ENCODE measurements at regions not wholly inside any gene's neighbourhood (a gene's known extent, or its start where the extent isn't known, plus 50 kb on each side); places are given as distances from the start of the nearest gene placed in this dataset.

- no peak for DNase-seq
Measured at GRCh38 chr1:91575909-91576519, 75.4 kb downstream of the CDC7 start.

DNA sequence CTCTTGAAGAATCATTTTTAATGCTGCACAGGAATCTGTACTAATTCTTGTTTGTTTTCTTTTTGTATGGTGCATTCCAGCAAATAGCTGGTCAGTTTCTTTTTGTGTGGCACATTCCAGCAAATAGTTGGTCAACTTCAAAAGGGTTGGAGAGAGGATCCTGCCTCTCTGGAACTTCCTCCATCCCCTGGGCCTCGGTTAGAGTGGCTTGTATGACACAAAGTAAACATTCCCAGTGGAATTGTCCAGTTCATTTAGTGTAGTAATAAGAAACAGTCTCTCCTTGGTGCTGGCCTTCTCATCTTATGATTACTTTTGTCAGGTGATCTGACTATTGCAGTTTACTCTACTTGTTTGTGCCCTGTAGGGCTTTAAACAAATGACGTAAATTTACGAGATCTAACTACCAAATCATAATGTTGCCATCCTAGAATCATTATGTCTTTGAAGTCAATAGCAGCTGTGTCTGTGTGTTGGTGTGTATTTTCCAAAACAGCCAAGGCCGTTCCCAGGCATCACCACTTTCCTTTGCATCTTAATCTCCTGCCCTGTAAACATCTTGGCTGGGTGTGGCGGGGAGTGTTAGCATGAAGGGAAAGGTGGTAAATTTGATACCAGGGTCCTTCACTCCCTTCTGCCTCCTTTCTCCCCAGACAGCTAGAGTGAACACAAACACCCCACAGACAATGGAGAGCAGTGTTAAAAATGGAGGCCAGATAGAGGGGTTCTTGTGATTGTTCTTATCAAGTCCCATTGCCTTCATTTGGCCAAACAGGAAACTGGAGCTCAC lies 77.9 kb downstream of the CDC7 start:
- DNase-seq: no peak

DNA sequence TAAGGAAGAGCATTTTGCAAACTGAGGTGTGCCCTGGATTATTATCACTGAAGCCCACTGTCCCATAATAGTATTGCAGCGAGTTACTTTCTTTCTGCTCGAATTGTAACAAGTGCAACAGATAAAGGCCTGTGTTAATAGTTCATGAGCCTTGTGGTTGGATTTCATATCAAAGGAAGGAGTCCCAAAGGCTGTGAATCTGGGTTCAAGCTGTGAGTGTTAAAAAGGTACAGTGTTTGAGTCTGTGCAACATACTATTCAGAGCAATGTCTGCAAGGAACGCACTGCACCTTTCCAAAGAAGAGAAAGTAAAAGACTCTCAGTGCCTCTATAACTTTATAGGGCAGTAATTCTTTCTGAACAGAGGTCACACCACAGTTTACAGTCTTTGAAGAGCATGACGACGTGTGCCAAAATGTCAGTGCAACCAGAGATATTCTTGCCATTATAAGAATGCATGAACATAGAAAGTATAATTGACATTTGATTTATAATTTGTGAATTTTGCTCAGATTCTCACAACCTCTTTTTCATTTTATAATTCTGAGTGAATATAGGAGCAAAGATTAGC lies 79.1 kb downstream of the CDC7 start:
- no peak for DNase-seq

DNA sequence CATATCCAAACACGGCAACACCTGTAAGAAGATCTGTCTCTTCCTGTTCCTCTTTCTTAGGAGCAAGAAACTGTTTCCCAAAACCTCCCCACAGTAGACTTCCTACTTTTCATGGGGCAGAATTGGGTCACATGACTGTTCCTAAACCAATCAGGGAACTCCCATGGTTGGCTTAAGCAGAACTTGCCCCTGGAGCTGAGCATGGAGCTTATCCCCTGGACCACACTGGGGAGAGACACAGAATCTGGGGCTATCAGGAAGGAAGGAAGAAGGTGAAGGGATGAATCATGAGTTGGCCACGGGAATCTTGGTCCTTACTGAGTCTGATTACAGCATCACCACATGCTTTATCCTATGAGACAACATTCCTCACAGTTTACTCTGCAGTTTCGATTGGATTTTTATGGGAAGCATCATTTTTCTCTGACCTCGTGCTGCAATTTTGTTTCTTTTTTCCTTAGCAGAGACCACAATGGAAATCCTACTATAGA lies 81.8 kb downstream of the CDC7 start:
- no peak for DNase-seq

GRCh38 chr1:91583326-91583755 lies 82.7 kb downstream of the CDC7 start:
- no peak for DNase-seq

DNA sequence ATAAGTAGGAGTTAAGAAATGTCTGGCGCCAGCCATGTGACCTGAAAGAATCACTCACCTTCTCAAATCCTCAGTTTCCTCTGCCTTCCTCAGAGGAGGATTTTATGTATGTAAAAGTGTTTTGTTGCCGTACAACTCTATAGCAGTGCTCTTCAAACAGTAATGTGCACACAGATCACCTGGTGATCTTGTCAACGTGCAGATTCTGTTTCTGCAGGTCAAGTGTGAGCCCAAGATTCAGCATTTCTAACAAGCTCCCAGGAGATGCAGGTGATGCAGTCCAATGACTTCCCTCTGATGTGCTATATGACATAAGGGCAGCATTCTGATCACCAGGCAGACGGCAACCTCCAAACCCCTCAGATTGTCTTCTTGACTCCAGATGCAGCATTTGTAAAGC lies 83.7 kb downstream of the CDC7 start:
- no peak for DNase-seq

- DNase-seq: no peak
Measured at GRCh38 chr1:91584878-91585277, 84.2 kb downstream of the CDC7 start.

- DNase-seq: no peak
Measured at GRCh38 chr1:91585502-91585901, 84.9 kb downstream of the CDC7 start.

DNA sequence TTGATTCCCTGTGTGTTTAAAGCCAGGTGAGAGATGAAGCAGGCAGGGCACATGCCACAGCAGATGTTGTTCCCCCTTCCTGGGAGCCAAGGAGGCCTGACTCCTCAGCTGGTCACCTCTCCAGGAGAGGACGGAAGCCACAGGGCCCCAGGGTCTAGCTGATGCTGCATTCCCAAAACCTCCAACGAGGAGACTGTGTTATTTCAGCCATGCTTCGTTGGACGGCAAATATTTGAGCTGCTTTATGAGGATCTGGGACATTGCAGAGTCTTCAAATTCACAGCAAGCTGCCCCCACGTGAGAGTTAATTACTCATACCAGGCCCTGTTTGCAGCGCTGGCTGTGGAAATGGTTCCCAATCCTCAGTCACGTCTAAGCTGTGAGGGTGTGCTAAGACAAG lies 85.3 kb downstream of the CDC7 start:
- no peak for DNase-seq

GRCh38 chr1:91589437-91589836 lies 88.8 kb downstream of the CDC7 start:
- no peak for DNase-seq

DNA sequence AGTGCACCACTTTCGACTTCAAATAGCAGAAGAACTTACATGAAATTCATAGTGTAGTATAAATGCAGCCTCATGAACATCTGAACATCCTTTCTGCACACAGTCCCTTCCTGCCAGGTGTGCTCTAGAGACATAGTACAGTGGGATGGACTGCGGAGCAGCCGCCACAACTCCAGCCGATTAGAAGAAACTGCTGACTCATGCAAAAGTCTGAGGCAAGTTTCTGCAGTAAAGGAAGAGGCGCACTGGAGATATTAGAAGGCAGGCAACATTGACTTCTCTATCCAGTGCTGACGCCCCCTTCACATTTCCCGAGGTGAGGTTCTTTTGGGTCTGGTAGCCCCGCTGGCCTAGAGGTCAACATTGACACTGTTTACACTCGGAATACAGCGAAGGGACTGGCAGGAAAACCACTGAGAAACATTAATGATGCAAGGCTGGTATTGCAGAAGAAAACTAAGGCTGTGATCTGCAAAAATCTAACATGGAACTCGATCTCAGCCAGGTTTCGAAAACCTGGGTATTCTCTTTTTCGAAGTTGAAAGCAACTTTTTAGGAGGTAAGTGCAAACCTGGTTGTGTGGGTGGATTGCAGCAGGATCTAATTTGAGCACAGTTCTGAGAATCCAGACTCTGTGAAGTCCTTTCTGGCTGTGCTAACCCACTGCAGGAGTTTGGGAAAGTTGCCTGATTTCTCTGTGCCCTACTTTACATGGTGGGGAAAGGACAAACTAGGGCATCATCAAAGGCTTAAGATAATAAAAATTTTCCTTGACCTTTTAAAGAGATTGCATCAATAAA lies 90.7 kb downstream of the CDC7 start:
- peak in 3 of 56 donors; percentile 23 to 37 (median 26) for DNase-seq

GRCh38 chr1:91592716-91593477 lies 92.2 kb downstream of the CDC7 start:
- no peak for DNase-seq

DNA sequence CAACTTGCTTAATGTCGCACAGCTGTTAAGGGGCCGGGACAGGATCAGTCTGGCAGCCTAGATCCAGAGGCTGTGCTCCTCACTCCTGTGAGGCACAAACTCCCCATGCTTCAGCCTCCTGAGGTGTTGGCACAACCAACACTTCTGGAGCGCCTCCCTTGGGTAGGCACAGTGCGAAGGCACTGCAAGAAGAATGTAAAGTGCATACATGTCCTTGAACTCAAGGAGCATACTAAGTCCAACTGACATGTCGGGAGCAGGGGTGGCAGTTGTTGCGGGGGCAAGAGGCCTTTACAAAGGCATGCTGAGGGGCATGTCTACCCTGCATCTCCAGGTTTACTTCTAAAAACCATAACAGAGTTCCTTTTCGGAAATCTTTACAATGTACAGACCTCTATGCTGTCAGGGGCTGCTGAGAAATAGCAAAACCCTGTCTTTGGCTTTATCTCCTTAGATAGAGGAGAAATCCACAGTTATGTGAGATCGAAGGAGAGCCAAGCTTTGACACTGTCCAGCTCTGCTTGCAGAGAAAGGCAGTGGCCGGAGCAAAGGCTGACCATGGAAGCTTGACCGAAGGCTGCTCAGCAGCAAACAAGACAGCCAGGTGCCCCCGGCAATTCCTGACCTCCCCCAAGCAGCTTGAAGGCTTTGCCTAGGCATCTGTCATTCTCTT lies 93.9 kb downstream of the CDC7 start:
- DNase-seq: no peak

- peak in 8 of 56 donors; percentile 2 to 38 (median 12) for DNase-seq
Measured at GRCh38 chr1:91596474-91596873, 95.8 kb downstream of the CDC7 start.

GRCh38 chr1:91597215-91597614 lies 96.6 kb downstream of the CDC7 start:
- no peak for DNase-seq

GRCh38 chr1:91600431-91601337 lies 100.0 kb downstream of the CDC7 start:
- no peak for DNase-seq

GRCh38 chr1:91601554-91602376 lies 101.1 kb downstream of the CDC7 start:
- DNase-seq: no peak

GRCh38 chr1:91603409-91603808 lies 102.8 kb downstream of the CDC7 start:
- DNase-seq: no peak
